Esophagus (tissue), 2 donors: ENCODE measurements at regions not wholly inside any gene's neighbourhood (a gene's known extent, or its start where the extent isn't known, plus 50 kb on each side); places are given as distances from the start of the nearest gene placed in this dataset.

Experiments used
- H3K27ac ChIP-seq, 2 donors: one replicate each; pipeline ENCODE4 v1.5.1; 2013; ENCODE audit warnings: low read depth in 2 of 2, mild to moderate bottlenecking in 2 of 2, inconsistent platforms in 1 of 2, low read length in 1 of 2, moderate library complexity in 1 of 2
- H3K27me3 ChIP-seq, 2 donors: one replicate each; pipeline ENCODE4 v1.6.1; 2013; ENCODE audit warnings: low read length in 2 of 2, control low read depth in 1 of 2, mild to moderate bottlenecking in 1 of 2; ENCODE audit not compliant: insufficient read depth in 2 of 2, control insufficient read depth in 1 of 2
- H3K36me3 ChIP-seq, 2 donors: one replicate each; pipeline ENCODE4 v1.6.1; 2013; ENCODE audit warnings: low read length in 1 of 2; ENCODE audit not compliant: control insufficient read depth in 2 of 2, insufficient read depth in 2 of 2
- H3K4me1 ChIP-seq, 2 donors: one replicate each; pipeline ENCODE4 v1.6.1; 2013; ENCODE audit warnings: low read length in 1 of 2; ENCODE audit not compliant: control insufficient read depth in 2 of 2, insufficient read depth in 2 of 2
- H3K4me3 ChIP-seq, 2 donors: one replicate each; pipeline ENCODE4 v1.5.1; 2013; ENCODE audit warnings: low read length in 2 of 2, mild to moderate bottlenecking in 2 of 2, low read depth in 1 of 2, moderate library complexity in 1 of 2
- H3K9me3 ChIP-seq, 2 donors: one replicate each; pipeline ENCODE4 v1.6.1; 2013; ENCODE audit warnings: mild to moderate bottlenecking in 2 of 2, low read depth in 1 of 2, low read length in 1 of 2, moderate library complexity in 1 of 2; ENCODE audit not compliant: control insufficient read depth in 2 of 2, insufficient read depth in 1 of 2
- WGBS, 2 donors: extraction: QIAGEN DNeasy Blood & Tissue Kit; methylation state at CpG; one replicate each; pipeline ENCODE4 v1.1.7; 2013; 5-methylcytosine and 5-hydroxymethylcytosine counted together
- donor health status: healthy with polysubstance abuse.
- donor health status: Bipolar disorder and iron deficiency.

DNA sequence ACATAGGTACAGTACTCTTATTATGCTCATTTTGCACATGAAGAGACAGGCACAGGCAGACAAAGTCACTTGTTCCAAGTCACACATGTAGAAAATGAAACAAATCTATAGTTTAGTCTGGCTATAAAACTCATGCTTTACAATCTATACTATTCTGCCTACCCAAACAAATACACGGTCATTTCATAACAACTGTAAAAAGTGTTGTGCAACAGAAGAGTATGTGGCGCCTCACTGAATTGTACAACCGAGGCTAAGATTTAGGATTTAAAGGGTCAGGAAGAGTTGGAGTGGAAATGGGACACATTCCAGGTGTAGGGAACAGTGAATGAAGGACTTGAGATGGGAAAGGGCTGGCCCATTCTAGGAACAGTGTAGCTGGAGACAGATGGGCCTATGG is 82.9 kb upstream of the TRIO start:
- Histone ChIP-seq H3K36me3 (no peaks in the 10 kb centered on the region), H3K27me3 (no peaks in the 10 kb centered on the region), H3K9me3 (no peaks in the 10 kb centered on the region), H3K27ac (no peak overlapping the region), H3K4me1 (no peaks in the 10 kb centered on the region), H3K4me3 (no peak overlapping the region)
- 86 to 89% methylated on average over 3 of the region's 3 CpGs for WGBS, 2 donors

DNA sequence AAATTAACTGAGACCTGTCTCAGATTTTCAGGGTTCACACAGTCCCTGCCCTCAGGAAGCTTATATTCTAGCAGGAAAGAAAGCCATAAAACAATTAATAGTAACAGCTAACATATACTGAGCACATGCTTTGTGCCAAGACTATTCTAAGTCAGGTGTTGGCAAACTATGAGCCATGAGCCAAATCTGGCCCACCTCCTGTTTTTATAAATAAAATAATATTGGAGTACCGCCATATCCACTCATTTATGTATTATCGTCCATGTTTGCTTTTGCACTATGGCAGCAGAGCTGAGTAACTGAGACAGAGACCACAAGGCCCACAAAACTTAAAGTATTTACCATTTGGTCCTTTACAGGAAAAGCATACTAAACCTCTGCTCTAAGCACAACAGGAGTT is 83.3 kb upstream of the TRIO start:
- no peak overlapping the region for H3K27ac ChIP-seq
- H3K4me3 ChIP-seq = no peak overlapping the region
- no peaks in the 10 kb centered on the region for H3K4me1 ChIP-seq
- H3K9me3 ChIP-seq = no peaks in the 10 kb centered on the region
- WGBS, 2 donors = 78 to 90% methylated on average over 2 of the region's 2 CpGs
- H3K27me3 ChIP-seq = no peaks in the 10 kb centered on the region
- no peaks in the 10 kb centered on the region for H3K36me3 ChIP-seq

GRCh38 chr5:14057289-14057688 is 85.9 kb upstream of the TRIO start:
- H3K4me1 ChIP-seq = no peaks in the 10 kb centered on the region
- H3K27ac ChIP-seq = no peak overlapping the region
- peaks cover 0 to 2% of the 10 kb centered on the region in 2 donors for H3K9me3 ChIP-seq
- no peaks in the 10 kb centered on the region for H3K27me3 ChIP-seq
- no peak overlapping the region for H3K4me3 ChIP-seq
- 55 to 60% methylated on average over 7 of the region's 7 CpGs for WGBS, 2 donors
- no peaks in the 10 kb centered on the region for H3K36me3 ChIP-seq

DNA sequence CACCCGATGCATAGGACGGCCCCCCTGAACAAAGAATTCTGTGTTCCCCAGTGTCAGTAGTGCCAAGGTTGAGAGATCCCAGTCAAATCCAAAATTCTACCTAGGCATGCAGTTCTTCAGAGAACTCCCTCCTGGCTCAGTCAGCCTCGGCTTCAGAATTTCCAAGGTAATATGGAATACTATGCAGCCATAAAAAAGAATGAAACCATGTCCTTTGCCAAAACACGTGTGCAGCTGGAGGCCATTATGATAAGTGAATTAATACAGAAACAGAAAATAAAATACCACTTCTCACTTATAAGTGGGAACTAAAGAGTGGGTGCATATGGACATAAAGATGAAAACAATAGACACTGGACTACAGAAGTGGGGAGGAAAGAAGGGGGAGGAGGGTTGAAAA is 87.1 kb upstream of the TRIO start:
- 93 to 99% methylated on average over 4 of the region's 4 CpGs for WGBS, 2 donors
- H3K4me3 ChIP-seq = no peak overlapping the region
- H3K9me3 ChIP-seq = peaks cover 0 to 2% of the 10 kb centered on the region in 2 donors
- H3K4me1 ChIP-seq = no peaks in the 10 kb centered on the region
- no peak overlapping the region for H3K27ac ChIP-seq
- no peaks in the 10 kb centered on the region for H3K27me3 ChIP-seq
- no peaks in the 10 kb centered on the region for H3K36me3 ChIP-seq

DNA sequence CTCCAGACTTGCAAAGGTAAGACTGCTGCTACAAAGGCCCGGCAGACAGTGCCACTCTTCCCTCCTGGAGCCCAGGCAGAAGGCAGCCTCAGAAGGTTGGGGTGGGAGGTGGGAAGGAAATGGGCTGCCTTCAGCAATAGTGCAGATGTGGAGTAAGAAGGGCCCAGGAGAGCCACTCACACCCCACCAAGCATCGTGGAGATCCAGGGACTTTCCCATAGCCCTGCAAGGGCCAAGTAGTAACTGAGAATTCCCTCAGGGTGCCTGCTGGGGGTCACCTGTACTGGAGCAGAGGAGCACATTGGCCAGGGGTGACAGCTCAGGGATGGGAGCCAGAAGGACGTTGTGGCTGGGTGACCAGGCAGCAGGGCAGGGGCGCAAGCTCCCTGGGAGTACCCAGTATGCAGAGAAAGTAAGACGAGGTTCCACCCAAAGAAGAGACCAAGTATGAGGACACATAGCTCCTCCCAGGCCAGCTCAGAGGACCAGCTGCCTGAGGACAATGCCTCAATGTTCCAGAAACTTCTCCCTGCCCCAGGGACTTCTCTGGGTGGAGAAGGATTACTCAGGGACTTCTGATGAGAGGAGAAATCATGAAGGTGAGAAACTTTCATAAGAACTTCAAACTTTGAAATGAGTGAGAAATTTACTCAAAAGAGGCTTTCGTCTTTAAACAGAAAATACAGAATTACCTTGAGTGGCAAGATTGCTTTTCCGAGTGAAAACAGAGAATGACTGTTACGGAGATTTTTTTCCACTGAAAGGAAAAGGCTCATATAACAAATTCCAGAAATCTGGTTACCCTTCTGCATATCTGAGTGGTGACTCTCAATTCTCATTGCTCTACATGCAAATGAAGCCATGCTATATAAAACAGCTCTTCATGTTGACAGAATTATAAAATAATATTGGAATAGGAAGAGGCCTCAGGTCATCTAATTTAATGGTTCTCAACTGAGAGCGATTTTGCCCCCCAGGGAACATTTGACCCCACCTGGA is 87.9 kb upstream of the TRIO start:
- Histone ChIP-seq H3K9me3 (peaks cover 0 to 2% of the 10 kb centered on the region in 2 donors), H3K27ac (no peak overlapping the region), H3K36me3 (no peaks in the 10 kb centered on the region), H3K27me3 (no peaks in the 10 kb centered on the region), H3K4me1 (no peaks in the 10 kb centered on the region), H3K4me3 (no peak overlapping the region)
- 72 to 77% methylated on average over 9 of the region's 9 CpGs for WGBS, 2 donors

- H3K9me3 ChIP-seq = peaks cover 0 to 2% of the 10 kb centered on the region in 2 donors
- no peaks in the 10 kb centered on the region for H3K36me3 ChIP-seq
- H3K4me3 ChIP-seq = no peak overlapping the region
- no peaks in the 10 kb centered on the region for H3K27me3 ChIP-seq
- H3K27ac ChIP-seq = no peak overlapping the region
- H3K4me1 ChIP-seq = no peaks in the 10 kb centered on the region
- 83% methylated on average over 9 of the region's 9 CpGs for WGBS, 2 donors
Measured at GRCh38 chr5:14054111-14054854, 88.9 kb upstream of the TRIO start.

GRCh38 chr5:14050821-14051220 is 92.3 kb upstream of the TRIO start:
- WGBS, 2 donors = 50 to 52% methylated on average over 4 of the region's 4 CpGs
- no peaks in the 10 kb centered on the region for H3K27me3 ChIP-seq

GRCh38 chr5:14048434-14048833 is 94.7 kb upstream of the TRIO start:
- H3K27ac ChIP-seq = no peak overlapping the region
- H3K27me3 ChIP-seq = no peaks in the 10 kb centered on the region
- peaks cover 0 to 2% of the 10 kb centered on the region in 2 donors for H3K9me3 ChIP-seq
- no peaks in the 10 kb centered on the region for H3K4me1 ChIP-seq
- no peaks in the 10 kb centered on the region for H3K36me3 ChIP-seq
- no peak overlapping the region for H3K4me3 ChIP-seq

More at GRCh38 chr5:14050821-14051220, 92.3 kb upstream of the TRIO start:
- no peak overlapping the region for H3K4me3 ChIP-seq
- H3K4me1 ChIP-seq = no peaks in the 10 kb centered on the region
- peaks cover 0 to 2% of the 10 kb centered on the region in 2 donors for H3K9me3 ChIP-seq
- no peaks in the 10 kb centered on the region for H3K36me3 ChIP-seq
- H3K27ac ChIP-seq = no peak overlapping the region

GRCh38 chr5:14041528-14042192 is 97.2 kb upstream of the DNAH5 start:
- Histone ChIP-seq H3K4me1 (peaks cover 4% of the 10 kb centered on the region in 2 donors), H3K36me3 (no peaks in the 10 kb centered on the region), H3K27me3 (no peaks in the 10 kb centered on the region), H3K4me3 (no peak overlapping the region), H3K27ac (no peak overlapping the region), H3K9me3 (no peaks in the 10 kb centered on the region)
- WGBS, 2 donors = 75 to 83% methylated on average over 11 of the region's 11 CpGs
